Esophagus muscularis mucosa (tissue), 4 donors: ENCODE measurements at regions not wholly inside any gene's neighbourhood (a gene's known extent, or its start where the extent isn't known, plus 50 kb on each side); places are given as distances from the start of the nearest gene placed in this dataset.

Experiments used
- CTCF ChIP-seq, 3 experiments: fragments of 200-600 bp in 2 of 3; fragments of 450-650 bp in 1 of 3; sonication (generic) in 2 of 3; IDR thresholded peaks; one replicate each; pipeline ENCODE4 v1.5.1; 2017 to 2019; ENCODE audit warnings: antibody characterized with exemption in 3 of 3, mild to moderate bottlenecking in 2 of 3, moderate library complexity in 1 of 3
- EP300 ChIP-seq: sonication (generic); formaldehyde crosslinking; IDR thresholded peaks from one replicate; pipeline ENCODE4 v1.6.1; 2017; ENCODE audit warnings: antibody characterized with exemption
- POLR2AphosphoS5 ChIP-seq, 2 donors: sonication (generic); formaldehyde crosslinking; IDR thresholded peaks; one replicate each; pipeline ENCODE4 v1.6.1; 2017; ENCODE audit warnings: antibody characterized with exemption in 2 of 2

- TF ChIP-seq CTCF (IDR thresholded peaks at IDR 0.05) = no peak
- no peak for TF ChIP-seq POLR2AphosphoS5 (IDR thresholded peaks at IDR 0.05)
- no peak for TF ChIP-seq EP300
These were observed 172.4 kb downstream of the DMRT2 start for GRCh38 chr9:1222511-1222910.
